Left hindlimb (tissue), 1 donor: ENCODE measurements at regions not wholly inside any gene's neighbourhood (a gene's known extent, or its start where the extent isn't known, plus 50 kb on each side); places are given as distances from the start of the nearest gene placed in this dataset.

Experiments used
- DNase-seq: peaks from one replicate; pipeline ENCODE4 v3.0.0-alpha.2; 2018

DNA sequence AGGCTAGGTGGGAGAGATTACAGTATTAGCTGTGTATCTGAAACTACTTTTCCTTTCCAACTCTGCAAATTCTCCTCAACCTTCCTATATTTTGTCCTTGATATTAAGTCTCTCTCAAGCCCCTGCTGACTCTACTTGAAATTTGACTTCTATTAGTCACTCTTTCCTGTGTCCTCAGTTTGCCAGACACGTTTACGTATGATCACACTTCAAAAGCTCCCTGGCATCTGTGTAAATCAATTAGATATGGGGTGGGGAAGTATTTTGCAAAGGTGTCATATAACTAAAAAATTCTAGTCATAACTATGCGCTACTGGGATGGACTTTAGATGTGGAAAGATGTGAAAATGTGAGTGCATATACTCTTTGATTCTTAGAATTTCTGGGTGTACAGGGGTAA lies 67.4 kb upstream of the ARHGAP24 start:
- DNase-seq: no peak

DNA sequence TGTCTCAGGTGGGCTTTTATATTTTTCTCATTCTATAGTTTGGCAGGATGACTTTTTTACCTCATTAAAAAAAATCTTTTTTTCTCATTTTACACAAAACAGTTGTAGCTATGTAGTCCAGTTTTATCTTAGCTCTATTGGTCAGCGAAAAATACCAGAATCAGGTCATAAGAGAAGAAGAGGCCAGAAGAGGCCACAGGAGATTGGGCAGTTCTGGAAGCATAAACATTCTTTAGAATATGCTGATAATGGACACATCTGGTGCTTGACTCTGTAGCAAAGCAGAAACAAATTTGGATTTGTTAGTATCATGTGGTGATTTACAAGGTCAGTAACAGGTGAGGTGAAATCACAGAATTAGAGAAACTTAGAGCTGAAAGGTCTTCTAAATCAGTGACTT lies 66.6 kb upstream of the ARHGAP24 start:
- DNase-seq: no peak

DNA sequence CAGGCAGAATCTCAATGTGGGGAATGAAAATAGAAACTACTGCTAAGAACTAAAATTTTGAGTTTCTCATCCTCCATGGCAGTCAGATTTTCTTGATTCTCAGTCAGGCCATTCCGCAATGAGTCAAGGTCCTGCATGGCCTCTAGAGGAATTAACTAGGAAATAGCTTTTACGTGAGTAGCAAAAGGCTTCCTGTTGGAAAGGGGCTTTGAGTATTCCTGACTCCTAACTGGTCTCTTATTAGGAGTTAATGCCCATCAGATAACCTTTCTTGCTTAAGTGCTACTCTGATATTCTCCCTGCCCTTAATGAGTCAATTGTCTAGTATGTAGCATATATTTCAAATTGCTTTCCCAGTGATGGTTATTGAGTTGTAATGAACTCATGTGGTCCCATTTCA lies 65.7 kb upstream of the ARHGAP24 start:
- no peak for DNase-seq

DNA sequence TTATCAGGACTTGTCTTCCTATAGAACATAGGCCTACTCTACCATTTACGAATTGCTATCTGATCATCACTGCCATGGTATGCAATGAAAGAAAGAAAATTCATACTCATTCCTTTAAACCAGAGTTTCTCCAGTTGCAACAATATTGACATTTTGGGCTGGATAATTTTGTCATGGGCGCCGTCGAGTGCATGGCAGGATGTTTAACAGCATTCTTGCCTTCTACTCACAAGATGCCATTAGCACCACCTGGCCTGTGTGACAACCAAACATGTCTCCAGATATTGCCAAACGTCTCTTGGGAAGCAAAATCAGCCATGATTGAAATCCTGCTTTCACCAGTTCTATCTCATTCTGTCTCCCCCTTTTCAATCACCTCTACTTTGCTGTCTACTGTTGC lies 63.6 kb upstream of the ARHGAP24 start:
- no peak for DNase-seq

DNA sequence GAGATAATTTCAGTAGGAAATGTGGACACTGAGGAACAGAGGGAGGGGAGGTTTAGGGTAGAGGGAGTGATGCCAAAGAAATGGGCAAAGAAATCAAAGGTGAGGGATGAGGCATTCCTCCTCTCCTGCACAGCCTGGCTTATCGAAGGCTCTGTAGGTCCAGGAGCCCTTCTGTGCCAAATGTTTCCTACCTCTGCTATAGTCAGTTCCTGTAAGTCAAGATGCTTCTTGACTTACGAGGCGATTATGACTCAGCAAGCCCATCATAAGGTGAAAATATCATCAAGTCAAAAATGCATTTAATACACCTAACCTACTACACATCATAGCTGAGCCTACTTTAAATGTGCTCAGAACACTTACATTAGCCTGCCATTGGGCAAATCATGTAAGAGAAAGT lies 60.0 kb upstream of the ARHGAP24 start:
- DNase-seq: no peak

DNA sequence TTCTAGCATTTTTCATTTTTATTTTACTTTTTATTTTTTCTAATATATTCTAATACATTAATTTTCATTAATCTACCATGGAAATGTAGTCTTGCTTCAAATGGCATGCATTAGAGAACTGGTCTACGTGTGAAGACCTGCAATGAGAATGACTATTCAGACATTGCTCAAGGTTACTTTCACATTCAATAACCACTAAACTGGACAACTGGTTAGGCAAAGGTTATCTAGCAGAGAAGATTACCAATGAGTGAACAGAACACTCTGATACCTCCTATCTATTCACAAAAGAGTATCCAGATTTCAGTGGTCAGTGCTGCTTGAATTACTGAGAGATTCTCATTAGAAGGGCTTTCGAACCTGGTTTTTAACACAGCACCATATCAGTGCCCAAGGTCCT lies 58.9 kb upstream of the ARHGAP24 start:
- DNase-seq: no peak

DNA sequence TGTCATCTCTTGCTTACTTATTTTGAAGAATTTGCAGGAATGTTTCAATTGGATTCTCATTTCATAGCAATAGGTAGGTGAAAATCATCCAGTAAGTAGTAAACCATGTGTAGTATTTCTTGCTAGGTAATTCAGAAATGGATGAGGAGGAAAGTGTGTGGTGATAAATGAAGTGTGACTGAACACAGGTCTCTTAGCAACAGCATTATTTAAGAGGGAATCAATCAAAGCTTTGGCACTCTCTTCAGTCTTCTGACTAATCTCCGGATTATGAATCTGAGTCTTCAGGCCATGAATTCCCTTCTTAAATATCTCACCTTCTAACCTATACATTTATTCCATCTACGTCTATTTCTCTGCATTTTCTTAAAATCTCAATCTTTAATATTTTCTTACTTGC lies 55.8 kb upstream of the ARHGAP24 start:
- no peak for DNase-seq

DNA sequence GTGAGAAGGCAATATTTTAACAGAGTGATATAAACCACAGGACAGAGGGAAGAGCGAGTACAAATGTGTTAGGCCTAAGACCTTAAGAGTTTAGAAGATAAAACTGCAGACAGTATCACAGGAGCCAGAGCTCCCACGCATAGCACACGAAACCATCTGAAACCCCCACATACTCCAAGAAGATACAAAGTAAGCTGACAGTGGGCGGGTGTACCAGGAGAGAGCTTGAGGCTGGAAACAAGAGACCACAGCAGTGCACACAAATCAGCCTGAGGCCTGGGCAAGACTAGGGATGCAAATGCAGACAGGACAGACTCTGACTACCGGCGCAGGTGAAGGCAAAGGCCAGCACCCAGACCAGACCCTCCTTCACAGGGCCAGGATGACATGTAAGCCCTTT lies 54.1 kb upstream of the ARHGAP24 start:
- DNase-seq: no peak

DNA sequence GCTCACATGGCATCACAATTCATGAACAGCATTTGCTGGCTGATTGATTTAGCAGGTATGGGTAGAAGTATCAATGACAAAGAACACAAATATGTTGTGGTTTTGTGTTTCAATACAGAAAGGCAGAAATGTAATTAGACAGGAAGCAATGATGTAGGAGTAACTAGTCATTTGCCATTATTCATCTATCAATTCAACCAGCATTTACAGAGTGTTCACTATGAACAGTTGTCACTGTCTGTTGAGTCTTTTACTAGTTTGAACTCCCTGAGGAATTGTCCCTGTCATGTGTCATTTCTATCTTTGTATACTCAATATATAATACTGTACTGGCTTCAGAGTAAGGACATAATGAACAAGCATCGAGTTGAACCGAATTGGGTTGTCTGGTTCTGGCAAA lies 51.5 kb upstream of the ARHGAP24 start:
- no peak for DNase-seq
